OCI-LY3 (cell line): ENCODE measurements at regions not wholly inside any gene's neighbourhood (a gene's known extent, or its start where the extent isn't known, plus 50 kb on each side); places are given as distances from the start of the nearest gene placed in this dataset.

Source experiments
- CTCF ChIP-seq: fragments of 200-600, 300-600 bp; sonication (generic); IDR thresholded peaks from 2 replicates; pipeline ENCODE4 v1.5.1; 2014; ENCODE audit warnings: antibody characterized with exemption, low read length, low read depth
- EZH2phosphoT487 ChIP-seq: fragments of 200-600 bp; shearing (Covaris generic); IDR thresholded peaks from 2 replicates; pipeline ENCODE4 v1.6.1; 2018; ENCODE audit warnings: antibody characterized with exemption, mixed run types, low read depth

- no peak for TF ChIP-seq CTCF
- TF ChIP-seq EZH2phosphoT487, result no peak
Measured at GRCh38 chr11:80462211-80462610, 1021.4 kb upstream of the TENM4 start.
